ENCODE measurements at regions not wholly inside any gene's neighbourhood (a gene's known extent, or its start where the extent isn't known, plus 50 kb on each side); places are given as distances from the start of the nearest gene placed in this dataset.

DNA sequence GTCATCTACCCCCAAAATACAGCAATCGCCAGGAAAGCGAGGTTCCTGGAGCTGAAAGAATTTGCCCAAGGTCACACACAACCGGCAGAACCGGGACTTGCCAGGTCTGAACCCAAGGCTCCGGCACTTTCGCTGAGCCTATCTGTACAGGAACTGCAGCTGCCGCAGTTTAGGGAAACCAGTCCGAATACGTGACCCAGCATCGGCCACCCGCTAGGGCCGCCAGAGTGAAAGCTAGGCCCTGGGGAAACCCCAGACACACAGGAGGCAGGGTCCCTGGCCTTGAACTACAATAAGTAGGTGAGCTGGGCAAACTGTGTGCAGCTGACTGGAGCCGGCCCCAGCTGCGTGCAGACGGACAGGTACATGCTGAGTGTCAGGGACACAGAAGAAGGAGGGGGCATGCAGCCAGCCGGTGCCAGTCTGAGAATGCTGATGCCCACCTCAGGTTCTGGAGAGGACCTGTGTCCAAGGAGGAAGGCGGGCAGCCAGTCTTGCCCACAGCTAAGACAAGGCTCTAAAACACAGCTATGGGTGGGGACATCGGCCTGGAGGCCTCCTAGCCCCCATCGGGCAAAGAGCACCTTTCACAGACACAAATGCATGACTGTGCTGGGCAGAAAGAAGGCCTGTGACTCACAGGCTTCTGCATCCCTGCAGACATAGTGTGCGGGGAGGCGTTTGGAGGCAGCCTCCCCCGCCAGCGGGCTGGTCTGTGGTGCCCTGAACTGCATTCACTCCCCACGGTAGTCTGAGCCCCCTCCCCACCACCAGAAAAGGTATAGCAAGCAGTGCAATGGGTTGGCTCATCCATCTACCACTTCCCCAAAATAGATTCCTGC, 107.4 kb upstream of the ID2 start:
- no peaks in the 10 kb centered on the region for H3K27me3 ChIP-seq
- DNase-seq, result peak in 1 of 2 donors; percentile 27
- no peaks in the 10 kb centered on the region for H3K9me3 ChIP-seq
- 80 to 88% methylated on average over 20 to 22 of the region's 24 CpGs for WGBS, 2 donors
- intact Hi-C loops (cut with DNase I), result loop anchor here (10.0 kb wide), 1 partner anchor 50 kb away; no protein-coding TSS in a partner anchor
- TF ChIP-seq POLR2A (IDR thresholded peaks at IDR 0.05), result no peak
- TF ChIP-seq, protein P1, sequence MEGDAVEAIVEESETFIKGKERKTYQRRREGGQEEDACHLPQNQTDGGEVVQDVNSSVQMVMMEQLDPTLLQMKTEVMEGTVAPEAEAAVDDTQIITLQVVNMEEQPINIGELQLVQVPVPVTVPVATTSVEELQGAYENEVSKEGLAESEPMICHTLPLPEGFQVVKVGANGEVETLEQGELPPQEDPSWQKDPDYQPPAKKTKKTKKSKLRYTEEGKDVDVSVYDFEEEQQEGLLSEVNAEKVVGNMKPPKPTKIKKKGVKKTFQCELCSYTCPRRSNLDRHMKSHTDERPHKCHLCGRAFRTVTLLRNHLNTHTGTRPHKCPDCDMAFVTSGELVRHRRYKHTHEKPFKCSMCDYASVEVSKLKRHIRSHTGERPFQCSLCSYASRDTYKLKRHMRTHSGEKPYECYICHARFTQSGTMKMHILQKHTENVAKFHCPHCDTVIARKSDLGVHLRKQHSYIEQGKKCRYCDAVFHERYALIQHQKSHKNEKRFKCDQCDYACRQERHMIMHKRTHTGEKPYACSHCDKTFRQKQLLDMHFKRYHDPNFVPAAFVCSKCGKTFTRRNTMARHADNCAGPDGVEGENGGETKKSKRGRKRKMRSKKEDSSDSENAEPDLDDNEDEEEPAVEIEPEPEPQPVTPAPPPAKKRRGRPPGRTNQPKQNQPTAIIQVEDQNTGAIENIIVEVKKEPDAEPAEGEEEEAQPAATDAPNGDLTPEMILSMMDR (IDR thresholded peaks at IDR 0.05), result no peak
- peaks cover 10 to 16% of the 10 kb centered on the region in 2 donors for H3K4me1 ChIP-seq
- H3K36me3 ChIP-seq, result no peaks in the 10 kb centered on the region
- no peak overlapping the region for H3K27ac ChIP-seq
- no peak overlapping the region for H3K4me3 ChIP-seq (replicated peaks in 1 of 3)

DNA sequence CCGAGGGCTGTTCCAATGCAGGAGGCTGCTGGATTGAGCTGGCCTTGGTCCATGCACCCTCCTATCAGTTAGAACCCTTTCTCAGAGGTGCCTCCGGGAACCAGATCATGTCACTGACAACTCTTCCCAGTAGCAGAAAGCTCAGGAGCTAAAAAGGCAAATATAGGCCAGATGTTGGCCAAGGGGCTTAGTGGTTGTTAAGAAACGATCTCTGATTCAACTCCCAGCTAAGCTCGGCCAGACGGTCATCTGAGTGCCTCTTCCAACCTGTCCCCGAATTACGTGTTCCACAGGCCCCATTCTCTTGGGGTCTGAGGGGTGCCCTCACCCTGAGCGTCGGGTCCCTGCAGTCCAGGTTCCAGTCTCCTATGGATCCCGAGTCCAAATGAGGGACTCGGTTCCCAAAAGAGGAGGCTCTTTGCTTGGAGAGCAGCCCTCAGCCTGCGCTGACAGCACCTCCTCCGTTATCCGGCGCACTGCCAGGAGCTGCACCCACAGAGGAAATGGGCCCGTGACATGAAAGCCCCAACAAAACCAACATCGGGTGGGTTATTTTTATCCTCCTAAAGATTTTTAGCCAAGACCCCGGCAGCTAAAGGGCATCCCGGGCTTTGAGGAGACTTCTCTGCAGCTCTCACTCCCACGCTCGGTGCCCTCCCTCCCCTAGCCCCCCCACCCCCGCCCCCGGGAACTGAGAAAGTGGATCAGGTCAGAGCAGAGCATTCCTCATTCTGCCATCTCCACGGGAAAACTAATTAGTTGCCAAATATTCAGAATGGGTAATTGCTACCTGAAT, 106.6 kb upstream of the ID2 start:
- Histone ChIP-seq H3K4me1 (peaks cover 9 to 14% of the 10 kb centered on the region in 2 donors), H3K4me3 (replicated peaks in 1 of 3) (no peak overlapping the region), H3K36me3 (no peaks in the 10 kb centered on the region), H3K27ac (no peak overlapping the region), H3K9me3 (no peaks in the 10 kb centered on the region), H3K27me3 (no peaks in the 10 kb centered on the region)
- WGBS, 2 donors, result 66 to 69% methylated on average over 23 to 24 of the region's 24 CpGs
- TF ChIP-seq POLR2A (IDR thresholded peaks at IDR 0.05), result no peak
- TF ChIP-seq, protein P1 (IDR thresholded peaks at IDR 0.05), result no peak
- intact Hi-C loops (cut with DNase I), result loop anchor here (10.0 kb wide), 1 partner anchor 50 kb away; no protein-coding TSS in a partner anchor
- no peak for DNase-seq

DNA sequence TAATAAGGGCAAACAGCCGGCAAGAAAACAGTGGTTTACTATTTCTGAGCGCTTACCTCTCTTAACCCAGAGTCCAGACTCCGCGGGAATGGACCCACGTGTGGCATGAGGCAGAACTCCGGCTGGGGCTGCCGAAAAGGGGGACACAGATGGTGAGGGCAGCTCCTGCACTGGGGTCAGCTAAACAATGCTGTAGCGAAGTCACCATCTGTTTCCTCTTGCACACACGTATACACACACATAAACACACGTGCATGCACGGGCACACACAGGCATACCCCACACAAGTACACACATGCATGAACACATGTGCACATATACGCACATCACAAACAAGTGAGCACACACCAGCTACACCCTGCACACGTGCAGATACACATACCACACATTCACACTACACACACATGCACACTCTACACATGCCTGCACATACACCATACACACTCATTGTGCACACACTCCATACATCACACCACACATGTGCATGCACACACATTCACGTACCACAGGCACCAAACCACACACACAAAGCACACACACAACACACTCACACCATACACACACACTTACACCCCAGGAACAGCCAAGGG, 105.9 kb upstream of the ID2 start:
- H3K9me3 ChIP-seq, result no peaks in the 10 kb centered on the region
- WGBS, 2 donors, result 90 to 91% methylated on average over 14 of the region's 14 CpGs
- no peaks in the 10 kb centered on the region for H3K36me3 ChIP-seq
- no peak overlapping the region for H3K4me3 ChIP-seq (replicated peaks in 1 of 3)
- no peak for DNase-seq
- H3K4me1 ChIP-seq, result peaks cover 9% of the 10 kb centered on the region in 2 donors
- intact Hi-C loops (cut with DNase I), result loop anchor here (10.0 kb wide), 1 partner anchor 51 kb away; no protein-coding TSS in a partner anchor
- no peaks in the 10 kb centered on the region for H3K27me3 ChIP-seq
- no peak overlapping the region for H3K27ac ChIP-seq
- TF ChIP-seq, protein P1 (IDR thresholded peaks at IDR 0.05), result no peak
- TF ChIP-seq POLR2A (IDR thresholded peaks at IDR 0.05), result no peak

DNA sequence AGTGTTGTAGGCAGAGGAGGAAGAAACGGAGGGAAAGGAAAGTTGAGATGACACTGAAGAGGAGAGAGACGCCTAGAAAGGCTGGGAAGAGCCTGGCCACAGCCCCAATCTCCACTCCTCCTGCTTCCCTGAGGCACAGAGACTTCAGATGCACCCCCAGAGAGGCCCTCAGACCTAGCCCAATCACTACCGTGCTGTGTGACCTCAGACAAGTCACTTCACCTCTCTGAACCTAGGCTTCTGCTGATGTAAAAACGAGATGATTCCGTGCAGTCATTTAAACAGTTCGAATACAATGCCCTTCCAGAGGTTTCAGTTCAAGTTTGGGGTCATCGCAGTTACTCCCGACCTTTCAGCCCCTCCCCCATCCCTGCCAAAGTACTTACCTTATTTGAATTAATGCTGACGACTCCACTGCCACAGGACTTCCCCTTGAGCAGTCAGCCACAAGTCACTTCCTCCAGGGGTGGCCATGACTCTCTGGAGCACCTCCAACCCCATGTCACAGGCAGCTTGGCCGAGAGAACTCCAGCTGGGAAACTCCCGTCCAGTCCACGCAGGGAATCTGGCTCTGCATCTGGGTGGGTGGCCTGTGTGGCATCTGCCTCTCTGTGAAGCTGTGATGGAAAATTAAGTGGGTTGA, 105.2 kb upstream of the ID2 start:
- intact Hi-C loops (cut with DNase I), result loop anchor here (10.0 kb wide), 1 partner anchor 52 kb away; no protein-coding TSS in a partner anchor
- no peak overlapping the region for H3K27ac ChIP-seq
- peaks cover 2 to 3% of the 10 kb centered on the region in 2 donors for H3K4me1 ChIP-seq
- no peaks in the 10 kb centered on the region for H3K27me3 ChIP-seq
- H3K4me3 ChIP-seq (replicated peaks in 1 of 3), result no peak overlapping the region
- DNase-seq, result no peak
- no peaks in the 10 kb centered on the region for H3K36me3 ChIP-seq
- H3K9me3 ChIP-seq, result no peaks in the 10 kb centered on the region
- WGBS, 2 donors, result 75 to 82% methylated on average over 12 of the region's 12 CpGs
- TF ChIP-seq, protein P1 (IDR thresholded peaks at IDR 0.05), result no peak
- TF ChIP-seq POLR2A (IDR thresholded peaks at IDR 0.05), result no peak
